ENCODE measurements at regions not wholly inside any gene's neighbourhood (a gene's known extent, or its start where the extent isn't known, plus 50 kb on each side); places are given as distances from the start of the nearest gene placed in this dataset.

- Histone ChIP-seq H3K4me3 (ENCODE audit: low read length) (no peak overlapping the region), H3K36me3 (ENCODE audit: control insufficient read depth, insufficient read depth, low read length) (no peaks in the 10 kb centered on the region), H3K4me1 (ENCODE audit: control insufficient read depth, insufficient read depth, low read length) (peaks cover 2% of the 10 kb centered on the region), H3K27me3 (ENCODE audit: control insufficient read depth, insufficient read depth, low read length) (no peaks in the 10 kb centered on the region), H3K9me3 (replicated peaks; ENCODE audit: control insufficient read depth, low read depth, low read length) (no peaks in the 10 kb centered on the region), H3K27ac (ENCODE audit: low read length) (no peak overlapping the region)
- no peak for DNase-seq
- WGBS (ENCODE audit: insufficient coverage) = 0% methylated on average over 1 of the region's 4 CpGs
Measured at GRCh38 chr3:99542767-99543518, 95.5 kb upstream of the COL8A1 start.

- Histone ChIP-seq H3K27ac (ENCODE audit: low read length) (no peak overlapping the region), H3K4me3 (ENCODE audit: low read length) (no peak overlapping the region), H3K27me3 (ENCODE audit: control insufficient read depth, insufficient read depth, low read length) (no peaks in the 10 kb centered on the region), H3K36me3 (ENCODE audit: control insufficient read depth, insufficient read depth, low read length) (no peaks in the 10 kb centered on the region), H3K9me3 (replicated peaks; ENCODE audit: control insufficient read depth, low read depth, low read length) (no peaks in the 10 kb centered on the region), H3K4me1 (ENCODE audit: control insufficient read depth, insufficient read depth, low read length) (peaks cover 2% of the 10 kb centered on the region)
- DNase-seq = no peak
- WGBS (ENCODE audit: insufficient coverage) = no CpG with 5 or more reads among the region's 1 CpG
Measured at GRCh38 chr3:99541181-99541580, 97.2 kb upstream of the COL8A1 start.

GRCh38 chr3:99537416-99537815 is 101.0 kb upstream of the COL8A1 start:
- no CpG with 5 or more reads among the region's 4 CpGs for WGBS (ENCODE audit: insufficient coverage)
- Histone ChIP-seq H3K9me3 (replicated peaks; ENCODE audit: control insufficient read depth, low read depth, low read length) (no peaks in the 10 kb centered on the region), H3K36me3 (ENCODE audit: control insufficient read depth, insufficient read depth, low read length) (no peaks in the 10 kb centered on the region), H3K4me3 (ENCODE audit: low read length) (no peak overlapping the region), H3K27me3 (ENCODE audit: control insufficient read depth, insufficient read depth, low read length) (no peaks in the 10 kb centered on the region), H3K4me1 (ENCODE audit: control insufficient read depth, insufficient read depth, low read length) (no peaks in the 10 kb centered on the region), H3K27ac (ENCODE audit: low read length) (no peak overlapping the region)
- DNase-seq = no peak

DNA sequence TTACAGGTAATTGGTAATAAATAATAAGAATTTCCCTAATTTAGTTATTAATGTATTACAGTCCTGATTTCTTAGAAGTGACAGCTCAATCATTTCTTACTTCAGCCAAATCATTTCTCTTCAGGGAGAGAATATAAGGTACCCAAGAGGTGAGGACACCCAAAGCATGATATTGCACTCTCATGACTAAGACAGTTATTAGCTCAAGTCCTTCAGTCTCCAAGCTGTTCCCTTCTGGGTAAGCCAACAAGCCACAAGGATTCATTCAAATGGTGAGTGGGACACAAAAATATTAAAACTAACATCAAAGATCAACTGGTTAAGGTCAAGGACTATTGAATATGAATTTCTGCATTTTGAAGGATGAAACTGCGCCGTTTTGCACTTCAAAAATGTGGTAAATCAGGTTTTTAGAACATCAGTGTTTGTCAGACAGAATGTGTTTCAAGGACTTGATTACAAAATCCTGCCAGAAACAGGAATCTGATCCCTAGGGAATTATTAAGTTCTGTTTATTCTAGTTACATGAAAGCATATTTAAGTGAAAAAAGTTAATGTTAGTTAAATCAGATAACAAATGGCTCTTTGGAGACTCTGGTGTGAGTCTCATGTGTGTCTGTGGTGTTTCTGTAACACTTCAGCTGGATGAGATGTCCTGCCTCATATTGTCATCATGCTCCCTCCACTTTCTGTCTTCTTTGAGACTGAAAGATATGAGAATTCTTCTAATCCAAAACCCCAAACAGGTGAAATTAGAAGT is 101.7 kb upstream of the COL8A1 start:
- DNase-seq = no peak

DNA sequence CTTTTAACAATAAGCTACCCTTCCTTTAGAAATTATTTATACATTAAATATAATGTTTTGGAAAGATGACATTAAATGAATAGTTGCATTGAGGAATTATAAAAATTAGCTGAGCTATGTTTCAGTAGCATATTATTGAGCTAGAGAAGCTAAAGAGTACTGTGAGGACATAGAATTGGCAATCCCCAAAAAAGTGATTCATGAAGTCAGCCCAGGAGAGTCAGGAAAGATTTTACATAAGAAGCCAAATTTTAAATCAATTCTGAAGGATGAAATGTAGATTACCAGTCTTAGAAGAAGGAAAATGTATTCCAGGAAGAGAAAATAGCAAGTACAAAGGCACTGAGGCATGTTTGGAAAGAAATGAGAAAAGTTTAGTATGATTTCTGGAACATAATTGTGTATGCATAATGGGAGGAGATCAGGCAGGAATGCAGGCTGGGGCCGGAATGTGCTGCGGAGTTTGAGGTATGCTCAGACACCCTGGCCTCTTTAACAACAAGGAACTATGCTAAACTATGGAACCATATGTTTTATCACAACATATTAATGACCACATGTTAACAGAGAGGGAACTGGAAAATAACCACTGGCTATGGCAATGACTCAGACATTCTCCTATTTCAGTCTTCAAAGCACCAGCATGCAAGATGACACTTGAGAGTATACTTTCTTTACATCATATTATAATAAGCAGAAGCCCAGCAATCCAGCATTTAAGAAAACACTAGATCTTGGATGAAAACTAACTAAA is 103.3 kb upstream of the COL8A1 start:
- no peaks in the 10 kb centered on the region for H3K9me3 ChIP-seq (replicated peaks; ENCODE audit: control insufficient read depth, low read depth, low read length)
- H3K27me3 ChIP-seq (ENCODE audit: control insufficient read depth, insufficient read depth, low read length) = no peaks in the 10 kb centered on the region
- H3K4me3 ChIP-seq (ENCODE audit: low read length) = no peak overlapping the region
- H3K36me3 ChIP-seq (ENCODE audit: control insufficient read depth, insufficient read depth, low read length) = no peaks in the 10 kb centered on the region
- no peak for DNase-seq
- H3K4me1 ChIP-seq (ENCODE audit: control insufficient read depth, insufficient read depth, low read length) = no peaks in the 10 kb centered on the region
- no peak overlapping the region for H3K27ac ChIP-seq (ENCODE audit: low read length)
- WGBS (ENCODE audit: insufficient coverage) = no CpG with 5 or more reads among the region's 2 CpGs

More for the DNA sequence above, 101.7 kb upstream of the COL8A1 start:
- Histone ChIP-seq H3K36me3 (ENCODE audit: control insufficient read depth, insufficient read depth, low read length) (no peaks in the 10 kb centered on the region), H3K27me3 (ENCODE audit: control insufficient read depth, insufficient read depth, low read length) (no peaks in the 10 kb centered on the region), H3K27ac (ENCODE audit: low read length) (no peak overlapping the region), H3K9me3 (replicated peaks; ENCODE audit: control insufficient read depth, low read depth, low read length) (no peaks in the 10 kb centered on the region), H3K4me3 (ENCODE audit: low read length) (no peak overlapping the region), H3K4me1 (ENCODE audit: control insufficient read depth, insufficient read depth, low read length) (no peaks in the 10 kb centered on the region)
- WGBS (ENCODE audit: insufficient coverage) = 58% methylated on average over 2 of the region's 2 CpGs

- no CpG with 5 or more reads among the region's 2 CpGs for WGBS (ENCODE audit: insufficient coverage)
- H3K36me3 ChIP-seq (ENCODE audit: control insufficient read depth, insufficient read depth, low read length) = no peaks in the 10 kb centered on the region
- H3K4me1 ChIP-seq (ENCODE audit: control insufficient read depth, insufficient read depth, low read length) = no peaks in the 10 kb centered on the region
- DNase-seq = no peak
- H3K27me3 ChIP-seq (ENCODE audit: control insufficient read depth, insufficient read depth, low read length) = no peaks in the 10 kb centered on the region
- no peak overlapping the region for H3K27ac ChIP-seq (ENCODE audit: low read length)
- no peak overlapping the region for H3K4me3 ChIP-seq (ENCODE audit: low read length)
- H3K9me3 ChIP-seq (replicated peaks; ENCODE audit: control insufficient read depth, low read depth, low read length) = no peaks in the 10 kb centered on the region
Measured at GRCh38 chr3:99532246-99532645, 106.1 kb upstream of the COL8A1 start.

DNA sequence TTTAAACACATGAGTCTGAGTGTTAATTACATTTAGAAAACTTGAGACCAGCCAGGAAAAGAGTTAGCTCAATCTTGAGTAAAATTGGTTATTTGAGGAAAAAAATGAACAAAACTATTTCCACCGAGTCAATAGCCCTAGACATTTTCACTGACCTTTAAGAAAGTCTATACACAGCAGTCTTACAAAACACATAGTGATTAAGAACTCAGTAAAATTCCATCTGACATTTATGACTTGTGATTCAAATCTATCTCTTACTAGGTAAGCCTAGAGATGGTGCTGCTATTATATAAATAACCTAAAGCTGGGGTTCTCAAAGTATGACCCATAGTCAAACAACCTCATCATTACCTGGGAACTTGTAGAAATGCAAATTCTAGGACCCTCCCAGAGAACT is 109.1 kb upstream of the COL8A1 start:
- Histone ChIP-seq H3K4me1 (ENCODE audit: control insufficient read depth, insufficient read depth, low read length) (no peaks in the 10 kb centered on the region), H3K9me3 (replicated peaks; ENCODE audit: control insufficient read depth, low read depth, low read length) (no peaks in the 10 kb centered on the region), H3K27ac (ENCODE audit: low read length) (no peak overlapping the region), H3K27me3 (ENCODE audit: control insufficient read depth, insufficient read depth, low read length) (no peaks in the 10 kb centered on the region), H3K4me3 (ENCODE audit: low read length) (no peak overlapping the region), H3K36me3 (ENCODE audit: control insufficient read depth, insufficient read depth, low read length) (no peaks in the 10 kb centered on the region)
- no peak for DNase-seq
- no CpG with 5 or more reads among the region's 1 CpG for WGBS (ENCODE audit: insufficient coverage)

DNA sequence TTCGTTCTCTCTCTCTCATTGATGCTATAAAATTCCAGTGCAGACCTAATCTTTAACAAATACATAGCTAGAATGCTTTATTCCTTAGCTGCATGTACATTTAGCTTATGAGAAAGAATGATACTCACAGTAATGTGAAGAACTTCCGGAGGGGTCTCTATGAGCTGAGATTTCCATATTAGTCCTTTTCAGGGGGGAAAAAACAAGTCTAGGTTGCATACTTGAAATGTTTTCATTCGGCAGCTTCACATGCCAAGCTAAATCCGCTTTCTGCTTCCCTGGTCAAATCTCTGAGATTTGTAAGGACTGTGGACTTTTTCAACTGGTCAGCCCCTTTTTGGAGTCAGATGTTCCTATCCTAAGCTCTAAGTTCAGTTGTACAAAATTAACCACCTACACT is 111.5 kb upstream of the COL8A1 start:
- 75% methylated on average over 1 of the region's 4 CpGs for WGBS (ENCODE audit: insufficient coverage)
- H3K27me3 ChIP-seq (ENCODE audit: control insufficient read depth, insufficient read depth, low read length) = no peaks in the 10 kb centered on the region
- H3K36me3 ChIP-seq (ENCODE audit: control insufficient read depth, insufficient read depth, low read length) = no peaks in the 10 kb centered on the region
- H3K27ac ChIP-seq (ENCODE audit: low read length) = no peak overlapping the region
- DNase-seq = no peak
- no peaks in the 10 kb centered on the region for H3K4me1 ChIP-seq (ENCODE audit: control insufficient read depth, insufficient read depth, low read length)
- no peak overlapping the region for H3K4me3 ChIP-seq (ENCODE audit: low read length)
- no peaks in the 10 kb centered on the region for H3K9me3 ChIP-seq (replicated peaks; ENCODE audit: control insufficient read depth, low read depth, low read length)

DNA sequence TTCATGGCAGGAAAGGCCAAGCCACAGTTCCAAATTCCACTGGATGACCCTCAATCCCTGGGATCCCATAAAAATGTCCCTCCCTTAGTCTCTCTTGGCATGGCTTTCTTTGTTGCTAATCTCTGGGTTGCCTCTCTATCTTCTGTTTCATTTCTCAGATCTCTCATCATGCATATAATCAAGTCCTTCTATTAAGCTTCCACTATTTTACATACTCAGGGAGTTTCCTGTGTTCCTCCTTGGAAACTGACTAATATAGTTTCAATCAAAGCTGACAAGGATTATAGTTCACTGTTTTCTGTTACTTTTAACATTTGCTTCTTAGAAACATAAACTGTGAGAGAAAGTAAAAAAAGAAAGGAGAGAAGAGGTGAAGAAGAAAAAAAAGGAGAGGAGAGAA is 113.8 kb upstream of the COL8A1 start:
- Histone ChIP-seq H3K36me3 (ENCODE audit: control insufficient read depth, insufficient read depth, low read length) (no peaks in the 10 kb centered on the region), H3K9me3 (replicated peaks; ENCODE audit: control insufficient read depth, low read depth, low read length) (no peaks in the 10 kb centered on the region), H3K4me1 (ENCODE audit: control insufficient read depth, insufficient read depth, low read length) (no peaks in the 10 kb centered on the region), H3K4me3 (ENCODE audit: low read length) (no peak overlapping the region), H3K27ac (ENCODE audit: low read length) (no peak overlapping the region), H3K27me3 (ENCODE audit: control insufficient read depth, insufficient read depth, low read length) (no peaks in the 10 kb centered on the region)
- no peak for DNase-seq

DNA sequence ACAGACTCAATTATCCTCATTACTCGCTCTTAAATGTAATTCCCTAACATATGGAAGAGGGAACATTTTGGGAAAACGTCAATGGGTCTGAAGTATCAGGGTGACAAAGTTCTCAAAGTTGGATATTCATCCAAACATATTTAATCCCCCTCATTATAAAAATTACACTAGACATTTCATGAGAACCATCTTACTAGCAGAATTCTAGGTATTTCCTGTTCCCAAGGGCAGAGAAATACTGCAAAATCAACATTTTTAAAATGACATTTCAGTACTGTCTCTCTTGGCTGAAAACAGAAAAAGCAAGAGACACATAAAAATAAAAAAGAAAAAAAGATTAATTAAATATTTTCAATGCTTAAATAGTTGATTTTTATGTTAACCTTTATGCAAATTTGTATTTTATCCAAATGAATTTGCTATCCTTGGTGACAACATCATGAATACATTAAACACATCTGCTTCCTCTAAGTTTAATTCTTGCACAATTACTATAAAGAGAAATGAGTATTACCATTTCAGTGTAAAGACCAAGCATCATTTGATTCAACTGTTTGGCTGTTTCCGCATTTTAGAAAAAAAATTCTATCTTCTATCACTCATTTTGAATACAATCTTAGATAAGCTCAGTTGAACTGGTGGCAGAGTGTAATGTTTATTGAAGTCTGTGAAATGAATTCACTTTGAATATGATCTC is 114.8 kb upstream of the COL8A1 start:
- DNase-seq = no peak
- H3K27ac ChIP-seq (ENCODE audit: low read length) = no peak overlapping the region
- WGBS (ENCODE audit: insufficient coverage) = no CpG with 5 or more reads among the region's 3 CpGs

More for the DNA sequence above, 114.8 kb upstream of the COL8A1 start:
- Histone ChIP-seq H3K36me3 (ENCODE audit: control insufficient read depth, insufficient read depth, low read length) (no peaks in the 10 kb centered on the region), H3K4me1 (ENCODE audit: control insufficient read depth, insufficient read depth, low read length) (no peaks in the 10 kb centered on the region), H3K9me3 (replicated peaks; ENCODE audit: control insufficient read depth, low read depth, low read length) (no peaks in the 10 kb centered on the region), H3K4me3 (ENCODE audit: low read length) (no peak overlapping the region), H3K27me3 (ENCODE audit: control insufficient read depth, insufficient read depth, low read length) (no peaks in the 10 kb centered on the region)
